ENCODE measurements at regions not wholly inside any gene's neighbourhood (a gene's known extent, or its start where the extent isn't known, plus 50 kb on each side); places are given as distances from the start of the nearest gene placed in this dataset.

GRCh38 chr10:129133856-129134255 lies 333.2 kb upstream of the MGMT start:
- TF ChIP-seq, protein P1, sequence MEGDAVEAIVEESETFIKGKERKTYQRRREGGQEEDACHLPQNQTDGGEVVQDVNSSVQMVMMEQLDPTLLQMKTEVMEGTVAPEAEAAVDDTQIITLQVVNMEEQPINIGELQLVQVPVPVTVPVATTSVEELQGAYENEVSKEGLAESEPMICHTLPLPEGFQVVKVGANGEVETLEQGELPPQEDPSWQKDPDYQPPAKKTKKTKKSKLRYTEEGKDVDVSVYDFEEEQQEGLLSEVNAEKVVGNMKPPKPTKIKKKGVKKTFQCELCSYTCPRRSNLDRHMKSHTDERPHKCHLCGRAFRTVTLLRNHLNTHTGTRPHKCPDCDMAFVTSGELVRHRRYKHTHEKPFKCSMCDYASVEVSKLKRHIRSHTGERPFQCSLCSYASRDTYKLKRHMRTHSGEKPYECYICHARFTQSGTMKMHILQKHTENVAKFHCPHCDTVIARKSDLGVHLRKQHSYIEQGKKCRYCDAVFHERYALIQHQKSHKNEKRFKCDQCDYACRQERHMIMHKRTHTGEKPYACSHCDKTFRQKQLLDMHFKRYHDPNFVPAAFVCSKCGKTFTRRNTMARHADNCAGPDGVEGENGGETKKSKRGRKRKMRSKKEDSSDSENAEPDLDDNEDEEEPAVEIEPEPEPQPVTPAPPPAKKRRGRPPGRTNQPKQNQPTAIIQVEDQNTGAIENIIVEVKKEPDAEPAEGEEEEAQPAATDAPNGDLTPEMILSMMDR (IDR thresholded peaks at IDR 0.05 in 2 of 3, conservative IDR thresholded peaks at IDR 0.05 in 1 of 3; ENCODE audit: insufficient read depth in 2 of 3, low read depth in 1 of 3, low read length in 3 of 3) = no peak
- no peak for TF ChIP-seq MIER1 (IDR thresholded peaks at IDR 0.05; ENCODE audit: low read depth)

Data from K562 (cell line).